Neutrophil (primary cell): ENCODE measurements at regions not wholly inside any gene's neighbourhood (a gene's known extent, or its start where the extent isn't known, plus 50 kb on each side); places are given as distances from the start of the nearest gene placed in this dataset.

Experiments
- H3K27ac ChIP-seq: fragments of 200-600 bp; sonication (generic); 2 replicates; pipeline ENCODE4 v1.5.1; 2016; ENCODE audit warnings: mild to moderate bottlenecking, moderate library complexity
- H3K27me3 ChIP-seq: fragments of 200-600 bp; sonication (generic); 2 replicates; pipeline ENCODE4 v1.6.0; 2016; ENCODE audit warnings: mild to moderate bottlenecking
- H3K36me3 ChIP-seq: fragments of 200-600 bp; sonication (generic); 2 replicates; pipeline ENCODE4 v1.5.1; 2017
- H3K4me1 ChIP-seq, 2 experiments: fragments of 200-600 bp in 1 of 2; sonication (generic) in 1 of 2; 1 replicate in 1 of 2; 2 replicates in 1 of 2; pipeline versions ENCODE4 v1.5.1 to v1.6.1; 2013 to 2016; ENCODE audit warnings: low read depth in 1 of 2, low read length in 1 of 2, mild to moderate bottlenecking in 1 of 2, moderate library complexity in 1 of 2; ENCODE audit not compliant: control insufficient read depth in 1 of 2, insufficient read depth in 1 of 2
- H3K4me3 ChIP-seq, 2 experiments: fragments of 200-600 bp in 1 of 2; sonication (generic) in 1 of 2; 1 replicate in 1 of 2; 2 replicates in 1 of 2; pipeline ENCODE4 v1.5.1; 2013 to 2016; ENCODE audit warnings: low read depth in 1 of 2, low read length in 1 of 2, mild to moderate bottlenecking in 1 of 2, moderate library complexity in 1 of 2
- H3K9me3 ChIP-seq: fragments of 200-600 bp; sonication (generic); 2 replicates; pipeline ENCODE4 v1.5.1; 2016
- TF ChIP-seq, protein P1 (sequence below): fragments of 200-600 bp; sonication (generic); IDR thresholded peaks from 2 replicates; pipeline ENCODE4 v1.5.1; 2016; ENCODE audit warnings: antibody characterized with exemption

- TF ChIP-seq, protein P1, sequence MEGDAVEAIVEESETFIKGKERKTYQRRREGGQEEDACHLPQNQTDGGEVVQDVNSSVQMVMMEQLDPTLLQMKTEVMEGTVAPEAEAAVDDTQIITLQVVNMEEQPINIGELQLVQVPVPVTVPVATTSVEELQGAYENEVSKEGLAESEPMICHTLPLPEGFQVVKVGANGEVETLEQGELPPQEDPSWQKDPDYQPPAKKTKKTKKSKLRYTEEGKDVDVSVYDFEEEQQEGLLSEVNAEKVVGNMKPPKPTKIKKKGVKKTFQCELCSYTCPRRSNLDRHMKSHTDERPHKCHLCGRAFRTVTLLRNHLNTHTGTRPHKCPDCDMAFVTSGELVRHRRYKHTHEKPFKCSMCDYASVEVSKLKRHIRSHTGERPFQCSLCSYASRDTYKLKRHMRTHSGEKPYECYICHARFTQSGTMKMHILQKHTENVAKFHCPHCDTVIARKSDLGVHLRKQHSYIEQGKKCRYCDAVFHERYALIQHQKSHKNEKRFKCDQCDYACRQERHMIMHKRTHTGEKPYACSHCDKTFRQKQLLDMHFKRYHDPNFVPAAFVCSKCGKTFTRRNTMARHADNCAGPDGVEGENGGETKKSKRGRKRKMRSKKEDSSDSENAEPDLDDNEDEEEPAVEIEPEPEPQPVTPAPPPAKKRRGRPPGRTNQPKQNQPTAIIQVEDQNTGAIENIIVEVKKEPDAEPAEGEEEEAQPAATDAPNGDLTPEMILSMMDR: no peak
- Histone ChIP-seq H3K36me3 (no peaks in the 10 kb centered on the region), H3K27ac (no peak overlapping the region)
Observed at GRCh38 chr4:19514276-19515070, 737.2 kb upstream of the SLIT2 start.

GRCh38 chr4:19512086-19512485, 739.6 kb upstream of the SLIT2 start:
- Histone ChIP-seq H3K36me3 (no peaks in the 10 kb centered on the region), H3K27ac (no peak overlapping the region), H3K27me3 (no peaks in the 10 kb centered on the region), H3K9me3 (no peaks in the 10 kb centered on the region), H3K4me3 (no peak overlapping the region), H3K4me1 (no peaks in the 10 kb centered on the region)
- TF ChIP-seq, protein P1: no peak

More at GRCh38 chr4:19514276-19515070, 737.2 kb upstream of the SLIT2 start:
- H3K4me1 ChIP-seq: no peaks in the 10 kb centered on the region
- no peaks in the 10 kb centered on the region for H3K27me3 ChIP-seq
- no peak overlapping the region for H3K4me3 ChIP-seq
- no peaks in the 10 kb centered on the region for H3K9me3 ChIP-seq

- TF ChIP-seq, protein P1: no peak
Observed at GRCh38 chr4:19510993-19511392, 740.7 kb upstream of the SLIT2 start.

DNA sequence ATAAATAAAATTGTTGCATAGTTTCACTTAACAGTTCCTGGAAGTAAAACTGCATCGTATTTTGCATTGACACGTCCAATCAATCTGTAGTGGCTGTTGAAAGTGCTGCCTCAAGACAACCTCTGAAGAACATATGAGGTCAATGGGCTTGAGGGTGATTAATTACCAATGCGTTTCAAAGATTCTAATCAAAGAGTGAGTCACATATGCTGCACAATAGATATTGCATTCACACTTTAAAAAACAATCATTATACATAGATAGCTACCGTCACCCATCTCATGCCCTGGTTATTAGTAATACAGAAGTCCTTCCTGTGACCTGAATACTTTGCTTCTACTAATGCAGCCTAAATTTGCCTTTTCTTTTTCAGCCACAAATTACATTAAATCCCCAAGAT, 743.3 kb upstream of the SLIT2 start:
- Histone ChIP-seq H3K4me3 (no peak overlapping the region), H3K27me3 (no peaks in the 10 kb centered on the region), H3K36me3 (no peaks in the 10 kb centered on the region), H3K9me3 (no peaks in the 10 kb centered on the region), H3K27ac (no peak overlapping the region), H3K4me1 (no peaks in the 10 kb centered on the region)
- TF ChIP-seq, protein P1: no peak

More at GRCh38 chr4:19510993-19511392, 740.7 kb upstream of the SLIT2 start:
- Histone ChIP-seq H3K27me3 (no peaks in the 10 kb centered on the region), H3K27ac (no peak overlapping the region), H3K4me1 (no peaks in the 10 kb centered on the region), H3K36me3 (no peaks in the 10 kb centered on the region), H3K9me3 (no peaks in the 10 kb centered on the region), H3K4me3 (no peak overlapping the region)

DNA sequence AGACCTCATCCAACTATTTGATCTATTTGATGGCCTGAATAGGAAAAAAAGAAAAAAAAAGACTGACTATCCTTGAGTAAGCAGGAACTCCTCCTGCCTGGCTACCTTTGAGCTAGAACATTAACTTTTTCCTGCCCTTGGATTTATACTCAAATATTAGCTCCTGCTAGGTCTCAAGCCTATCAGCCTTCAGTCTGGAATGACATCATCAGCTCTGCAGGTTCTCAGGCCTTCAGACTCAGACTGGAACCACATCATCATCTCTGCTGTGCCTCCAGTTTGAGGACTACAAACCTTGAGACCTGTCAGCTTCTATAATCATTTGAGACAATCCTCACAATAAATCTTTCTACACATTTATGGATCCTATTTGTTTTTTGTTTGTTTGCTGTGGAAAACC, 754.0 kb upstream of the SLIT2 start:
- no peak overlapping the region for H3K4me3 ChIP-seq
- no peaks in the 10 kb centered on the region for H3K27me3 ChIP-seq
- H3K27ac ChIP-seq: no peak overlapping the region
- H3K9me3 ChIP-seq: no peaks in the 10 kb centered on the region
- no peaks in the 10 kb centered on the region for H3K4me1 ChIP-seq
- H3K36me3 ChIP-seq: no peaks in the 10 kb centered on the region
- TF ChIP-seq, protein P1: no peak
